ENCODE measurements at regions not wholly inside any gene's neighbourhood (a gene's known extent, or its start where the extent isn't known, plus 50 kb on each side); places are given as distances from the start of the nearest gene placed in this dataset.

DNA sequence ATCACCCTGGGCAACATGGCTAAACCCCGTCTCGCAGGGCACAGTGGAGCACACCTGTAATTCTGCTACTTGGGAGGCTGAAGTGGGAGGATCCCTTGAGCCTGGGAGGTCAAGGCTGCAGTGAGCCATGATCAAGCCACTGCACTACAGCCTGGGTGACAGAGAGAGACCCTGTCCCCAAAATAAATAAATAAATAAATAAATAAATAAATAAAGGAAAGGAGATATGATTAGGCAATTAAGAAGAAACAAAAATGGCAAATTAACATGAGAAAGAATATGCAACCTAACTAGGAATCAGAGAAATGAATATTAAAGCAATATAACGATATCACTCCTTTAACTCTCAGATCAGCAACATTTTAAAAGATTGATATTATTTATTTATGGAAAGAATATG, 92.3 kb downstream of the C1D start:
- TF ChIP-seq, protein P1, sequence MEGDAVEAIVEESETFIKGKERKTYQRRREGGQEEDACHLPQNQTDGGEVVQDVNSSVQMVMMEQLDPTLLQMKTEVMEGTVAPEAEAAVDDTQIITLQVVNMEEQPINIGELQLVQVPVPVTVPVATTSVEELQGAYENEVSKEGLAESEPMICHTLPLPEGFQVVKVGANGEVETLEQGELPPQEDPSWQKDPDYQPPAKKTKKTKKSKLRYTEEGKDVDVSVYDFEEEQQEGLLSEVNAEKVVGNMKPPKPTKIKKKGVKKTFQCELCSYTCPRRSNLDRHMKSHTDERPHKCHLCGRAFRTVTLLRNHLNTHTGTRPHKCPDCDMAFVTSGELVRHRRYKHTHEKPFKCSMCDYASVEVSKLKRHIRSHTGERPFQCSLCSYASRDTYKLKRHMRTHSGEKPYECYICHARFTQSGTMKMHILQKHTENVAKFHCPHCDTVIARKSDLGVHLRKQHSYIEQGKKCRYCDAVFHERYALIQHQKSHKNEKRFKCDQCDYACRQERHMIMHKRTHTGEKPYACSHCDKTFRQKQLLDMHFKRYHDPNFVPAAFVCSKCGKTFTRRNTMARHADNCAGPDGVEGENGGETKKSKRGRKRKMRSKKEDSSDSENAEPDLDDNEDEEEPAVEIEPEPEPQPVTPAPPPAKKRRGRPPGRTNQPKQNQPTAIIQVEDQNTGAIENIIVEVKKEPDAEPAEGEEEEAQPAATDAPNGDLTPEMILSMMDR (conservative IDR thresholded peaks at IDR 0.05 in 1 of 2, IDR thresholded peaks at IDR 0.05 in 1 of 2; ENCODE audit: extremely low read depth in 1 of 2, insufficient read depth in 1 of 2, low read depth in 1 of 2, low read length in 2 of 2): no peak
- TF ChIP-seq EZH2 (IDR thresholded peaks at IDR 0.05; ENCODE audit: borderline replicate concordance, low read length): no peak
